CD1c-positive myeloid dendritic cell (primary cell): ENCODE measurements at regions not wholly inside any gene's neighbourhood (a gene's known extent, or its start where the extent isn't known, plus 50 kb on each side); places are given as distances from the start of the nearest gene placed in this dataset.

Experiments used
- DNase-seq: peaks from one replicate; pipeline ENCODE4 v3.0.0-alpha.2; 2016; ENCODE audit errors: extremely low spot score

GRCh38 chr5:24714746-24715145 is 70.0 kb upstream of the CDH10 start:
- no peak for DNase-seq

GRCh38 chr5:24712947-24713346 is 68.2 kb upstream of the CDH10 start:
- DNase-seq = no peak

- no peak for DNase-seq
Measured at GRCh38 chr5:24712047-24712446, 67.3 kb upstream of the CDH10 start.

- DNase-seq = no peak
Measured at GRCh38 chr5:24703934-24704333, 59.2 kb upstream of the CDH10 start.
